Neural cell (in vitro differentiated cells): ENCODE measurements at regions not wholly inside any gene's neighbourhood (a gene's known extent, or its start where the extent isn't known, plus 50 kb on each side); places are given as distances from the start of the nearest gene placed in this dataset.

Experiments
- EP300 ChIP-seq: fragments of 450-650 bp; conservative IDR thresholded peaks from 2 replicates; pipeline ENCODE4 v1.6.1; 2014; ENCODE audit warnings: antibody characterized with exemption, mild to moderate bottlenecking, moderate library complexity; ENCODE audit not compliant: poor library complexity, severe bottlenecking
- MXI1 ChIP-seq: fragments of 450-650 bp; conservative IDR thresholded peaks from 2 replicates; pipeline ENCODE4 v1.6.1; 2014; ENCODE audit warnings: antibody characterized with exemption, mild to moderate bottlenecking; ENCODE audit not compliant: poor library complexity, severe bottlenecking
- POLR2AphosphoS5 ChIP-seq: IDR thresholded peaks from 2 replicates; pipeline ENCODE4 v1.6.1; 2012

DNA sequence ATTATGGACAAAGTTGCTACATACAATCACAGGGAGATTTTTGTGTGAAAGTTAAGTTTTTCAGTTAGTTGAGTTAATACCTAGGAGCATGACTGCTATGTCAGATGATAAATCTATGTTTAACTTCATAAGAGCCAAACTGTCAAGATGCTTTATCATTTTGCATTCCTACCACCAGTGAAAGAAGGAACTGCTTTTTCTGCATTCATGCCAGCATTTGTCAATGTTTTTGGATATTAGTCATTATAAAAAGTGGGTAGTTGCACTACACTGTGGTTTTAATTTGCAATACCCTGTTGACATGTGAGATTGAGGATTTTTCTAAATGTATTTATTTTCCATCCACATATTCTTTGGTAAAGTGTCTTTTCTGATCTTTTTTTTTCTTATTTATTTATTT, 434.0 kb upstream of the MON1B start:
- TF ChIP-seq MXI1 (no peak), POLR2AphosphoS5 (no peak), EP300 (no peak)
